ENCODE measurements at regions not wholly inside any gene's neighbourhood (a gene's known extent, or its start where the extent isn't known, plus 50 kb on each side); places are given as distances from the start of the nearest gene placed in this dataset.
A peak's percentile ranks its signal among the peaks of the same experiment; 100 is the strongest.

DNA sequence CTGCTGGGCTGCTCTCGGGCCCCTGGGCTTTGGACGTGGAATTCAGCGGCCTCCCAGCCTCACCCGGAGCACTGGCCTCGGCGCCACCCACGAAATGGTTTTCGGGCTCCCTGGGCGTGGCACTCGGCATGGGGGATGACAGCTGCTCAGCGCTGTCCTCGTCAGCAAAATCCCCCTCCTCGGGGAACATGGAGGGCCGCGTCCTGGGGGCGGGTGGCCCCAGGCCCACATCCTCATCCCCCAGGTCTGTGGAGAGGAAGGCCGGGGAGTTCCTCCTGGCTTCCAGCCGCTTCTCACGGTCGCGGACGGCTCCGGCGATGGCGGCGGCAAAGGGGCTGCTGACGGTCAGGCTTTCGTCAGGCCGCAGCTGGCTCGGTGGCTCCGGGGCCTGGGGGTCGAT, 88.4 kb downstream of the CTTN start:
- no peak for DNase-seq (ENCODE audit: low spot score)
- intact Hi-C loops (cut with DNase I): no loop called here

DNA sequence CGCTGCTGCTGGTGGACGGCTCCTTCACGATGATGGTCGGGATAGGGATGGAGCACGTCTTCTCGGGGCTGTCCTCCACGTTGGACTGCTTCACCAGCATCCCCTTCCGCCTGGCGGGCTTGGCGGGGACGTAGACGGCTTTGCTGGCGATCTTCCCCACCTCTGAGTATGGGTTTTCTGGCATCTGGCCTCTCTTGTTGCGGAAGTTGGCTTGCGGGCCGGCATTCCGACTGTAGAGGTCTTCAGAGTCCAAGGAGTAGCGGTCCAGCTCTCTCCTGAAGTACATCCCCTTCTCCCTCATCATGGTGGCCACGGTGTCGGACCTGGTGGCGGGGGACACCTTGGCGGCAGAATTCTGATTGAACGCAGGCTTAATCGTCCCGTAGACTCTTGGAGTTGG, 88.8 kb downstream of the CTTN start:
- DNase-seq (ENCODE audit: low spot score): no peak

DNA sequence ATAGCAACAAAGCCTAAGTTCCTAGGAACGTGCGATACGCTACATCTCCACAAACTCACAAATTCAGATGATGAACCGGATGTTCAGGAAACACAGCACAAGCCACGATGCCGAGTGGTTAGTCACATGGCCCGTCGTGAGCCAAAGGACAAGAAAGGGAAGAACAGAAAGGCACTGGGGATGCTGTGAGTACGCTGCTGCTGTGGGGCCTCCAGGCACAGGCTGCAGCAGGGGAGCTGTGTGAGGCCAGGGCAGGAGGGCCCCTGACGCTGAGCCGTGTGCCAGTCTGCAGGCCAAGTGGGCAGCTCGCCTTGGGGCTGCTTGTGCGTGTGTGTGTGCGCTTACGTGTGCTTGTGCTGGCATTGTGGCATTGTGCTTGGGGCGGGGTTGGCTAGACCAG, 89.4 kb downstream of the CTTN start:
- no peak for DNase-seq (ENCODE audit: low spot score)
- intact Hi-C loops (cut with DNase I): no loop called here

More for the DNA sequence above, 88.8 kb downstream of the CTTN start:
- intact Hi-C loops (cut with DNase I): no loop called here

DNA sequence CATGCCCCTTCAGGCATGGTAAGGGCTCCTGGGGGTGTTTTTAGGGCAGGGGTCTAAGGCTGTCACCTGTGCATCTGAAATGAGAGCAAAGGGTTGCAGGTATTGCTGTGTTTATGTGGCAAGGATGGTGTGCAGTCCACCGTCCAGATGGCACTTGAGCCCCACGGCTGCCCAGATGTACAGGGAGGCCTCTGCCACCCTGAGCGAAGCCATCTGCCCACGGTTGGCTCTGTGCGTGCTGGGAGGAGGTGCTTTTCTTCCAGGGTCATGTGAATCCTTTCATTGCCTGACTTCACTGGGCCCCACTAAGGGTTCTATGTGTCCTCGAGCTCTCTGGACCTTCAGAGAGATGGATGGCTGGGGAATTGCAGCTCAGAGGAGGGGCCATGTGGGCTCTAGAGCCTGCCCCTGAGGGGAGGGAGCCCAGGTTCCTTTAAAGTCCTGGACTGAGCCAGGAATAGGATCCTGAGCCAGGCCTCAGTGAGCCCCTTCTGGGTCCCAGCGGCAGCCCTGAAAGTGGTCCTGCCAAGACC, 89.9 kb downstream of the CTTN start:
- intact Hi-C loops (cut with DNase I): no loop called here
- no peak for DNase-seq (ENCODE audit: low spot score)

DNA sequence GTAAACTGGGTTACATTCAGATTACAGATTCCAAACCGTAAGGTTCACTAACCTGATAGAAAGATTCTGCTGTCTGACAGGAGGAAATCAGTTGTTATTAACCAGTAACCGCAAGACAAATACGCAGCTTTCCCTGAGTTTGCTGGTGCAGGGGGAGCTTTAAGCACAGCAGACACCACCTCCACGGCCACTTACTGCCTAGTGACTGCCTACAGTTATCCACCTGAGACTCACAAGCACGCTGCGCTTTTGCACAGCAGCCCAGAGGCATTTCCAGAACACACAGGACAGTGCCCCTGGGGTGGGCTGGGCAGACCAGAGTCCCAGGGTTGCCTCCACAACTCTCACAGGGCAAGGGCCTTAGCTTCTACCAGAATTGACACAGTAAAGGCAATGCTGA, 90.9 kb downstream of the CTTN start:
- DNase-seq (ENCODE audit: low spot score): no peak
- intact Hi-C loops (cut with DNase I): no loop called here

DNA sequence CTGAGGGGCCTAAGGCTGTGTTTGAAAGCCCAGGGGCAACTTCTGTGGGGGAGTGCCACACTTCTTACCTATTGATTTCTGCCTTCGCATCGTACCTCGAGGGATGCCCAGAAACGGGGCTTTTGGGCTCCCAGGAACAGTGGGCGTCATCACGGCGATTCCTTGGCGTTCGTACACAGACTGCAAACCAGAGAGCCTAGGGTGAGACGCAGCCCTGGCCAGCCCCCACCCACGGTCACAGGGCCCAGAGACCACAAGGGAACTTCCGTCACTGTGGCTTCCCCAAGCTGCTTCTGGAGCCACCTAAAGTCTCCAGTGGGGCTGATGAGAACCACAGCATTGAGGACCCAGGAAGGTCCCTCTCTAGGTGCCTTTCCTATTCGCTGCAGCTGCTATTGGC, 91.9 kb downstream of the CTTN start:
- DNase-seq (ENCODE audit: low spot score): no peak
- intact Hi-C loops (cut with DNase I): no loop called here

DNA sequence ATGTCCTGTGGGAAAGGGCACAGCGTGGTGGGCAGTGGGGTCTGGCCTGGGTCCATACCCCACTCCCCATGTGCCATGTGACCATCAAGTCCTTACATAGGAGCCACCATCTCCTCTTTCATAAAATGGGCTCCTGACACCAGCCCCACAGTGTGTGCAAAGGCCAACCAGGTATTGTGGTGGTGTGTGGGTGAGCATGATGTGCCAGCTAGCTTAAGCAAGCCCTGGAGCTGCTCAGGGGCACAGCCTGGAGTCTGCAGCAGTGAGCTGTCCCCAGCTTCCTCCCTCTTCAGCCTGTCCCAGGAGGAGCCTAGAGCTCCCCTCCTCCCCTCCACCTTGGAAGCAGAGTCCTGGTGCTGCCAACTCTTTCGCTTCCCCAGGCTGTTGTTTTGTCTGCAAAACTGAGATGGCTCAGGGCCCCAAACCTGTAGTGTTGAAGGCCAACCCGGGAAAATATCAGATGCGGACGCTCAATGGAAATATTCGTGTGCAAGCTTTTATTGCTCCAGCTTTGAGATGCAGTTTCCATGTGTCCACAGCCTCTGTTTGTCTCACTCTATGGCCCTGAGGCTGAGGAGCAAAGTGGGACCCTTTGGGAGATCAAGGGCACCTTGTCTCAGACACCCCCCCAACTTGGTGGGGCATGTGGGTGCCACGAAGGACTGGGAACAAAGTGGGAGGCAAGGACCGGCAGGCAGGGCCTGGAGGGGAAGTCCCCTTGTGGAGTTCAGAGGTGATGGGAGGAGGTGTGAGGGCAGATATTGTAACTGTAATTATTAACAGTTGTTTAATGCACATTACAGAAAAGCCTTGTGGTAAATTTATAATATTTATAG, 92.6 kb downstream of the CTTN start:
- intact Hi-C loops (cut with DNase I): no loop called here

DNA sequence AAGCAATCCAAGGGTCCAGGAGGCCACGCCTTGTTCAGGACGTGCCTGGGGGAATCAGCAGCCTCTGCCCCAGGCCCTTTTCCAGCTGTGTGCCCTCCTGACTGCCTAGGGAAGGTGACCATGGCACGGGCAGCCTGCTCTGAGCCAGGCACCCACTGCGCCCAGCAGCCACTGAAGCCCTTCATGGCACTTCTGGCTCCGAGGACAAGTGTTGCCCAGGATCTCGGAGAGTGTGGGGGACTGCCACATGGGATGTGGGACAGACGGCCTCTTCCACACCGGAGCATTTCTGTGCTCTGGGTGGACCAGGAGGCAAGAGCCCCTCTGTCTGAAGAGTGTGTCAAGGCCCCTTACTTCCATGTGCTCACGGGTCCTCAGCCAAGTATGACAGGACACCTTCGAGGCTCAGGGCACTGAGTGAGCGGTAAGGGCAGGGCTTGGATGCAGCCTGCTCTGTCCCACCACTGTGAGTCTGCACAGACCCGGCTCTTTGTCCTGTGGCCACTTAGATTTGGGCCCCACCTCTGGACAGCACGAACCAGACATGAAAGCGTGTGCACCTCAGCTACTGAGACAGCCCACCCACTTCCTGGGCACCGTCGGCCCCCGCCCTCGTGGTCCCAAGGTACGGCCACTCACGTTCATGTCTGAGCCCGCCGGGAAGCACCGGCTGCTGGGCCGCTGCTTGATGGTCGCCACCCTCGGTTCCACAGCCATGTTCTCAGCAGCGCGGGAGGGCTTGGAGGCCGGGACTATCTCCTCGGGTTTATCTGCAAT, 93.6 kb downstream of the CTTN start:
- intact Hi-C loops (cut with DNase I): no loop called here
- peak; percentile 70 for DNase-seq (ENCODE audit: low spot score)

More for the DNA sequence above, 92.6 kb downstream of the CTTN start:
- DNase-seq (ENCODE audit: low spot score): peak; percentile 63

DNA sequence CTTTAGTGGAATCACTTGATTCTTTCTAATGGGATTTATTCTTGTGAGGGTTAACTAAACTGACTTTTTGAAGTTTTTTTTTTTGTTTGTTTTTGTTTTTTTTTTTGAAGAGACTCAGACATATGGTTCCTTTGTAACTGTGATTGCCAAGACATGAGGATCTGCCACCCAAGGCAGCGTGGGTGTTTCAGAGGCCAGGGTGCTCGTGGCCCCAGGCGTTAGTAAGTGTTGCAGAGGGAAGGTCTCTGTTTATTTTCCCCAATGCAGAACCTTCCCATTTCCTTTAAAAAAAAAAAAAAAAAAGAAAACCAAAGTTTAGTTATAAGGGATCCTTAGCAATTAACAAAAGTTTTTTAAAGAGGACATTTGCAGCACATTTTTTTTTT, 94.8 kb downstream of the CTTN start:
- no peak for DNase-seq (ENCODE audit: low spot score)
- intact Hi-C loops (cut with DNase I): no loop called here

DNA sequence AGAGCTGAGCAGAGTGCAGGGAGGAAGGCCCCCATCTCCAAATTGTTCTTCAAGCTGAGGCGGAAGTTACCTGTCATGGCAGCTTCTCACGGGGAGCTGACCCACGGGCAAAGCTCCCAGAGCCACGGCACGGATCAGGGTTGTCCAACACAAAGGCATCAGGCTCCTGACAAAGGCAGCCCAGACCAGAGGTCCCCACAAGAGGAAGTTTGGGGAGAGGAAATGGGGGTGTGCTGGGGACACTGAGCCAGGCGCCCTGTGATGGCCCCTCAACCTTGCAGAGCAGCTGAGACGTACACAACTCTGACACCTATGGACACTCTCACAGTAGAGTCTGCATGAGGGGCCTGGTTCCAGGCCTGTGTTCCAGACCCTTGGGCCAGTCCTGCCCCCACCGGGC, 95.6 kb downstream of the CTTN start:
- intact Hi-C loops (cut with DNase I): no loop called here
- DNase-seq (ENCODE audit: low spot score): peak; percentile 35

DNA sequence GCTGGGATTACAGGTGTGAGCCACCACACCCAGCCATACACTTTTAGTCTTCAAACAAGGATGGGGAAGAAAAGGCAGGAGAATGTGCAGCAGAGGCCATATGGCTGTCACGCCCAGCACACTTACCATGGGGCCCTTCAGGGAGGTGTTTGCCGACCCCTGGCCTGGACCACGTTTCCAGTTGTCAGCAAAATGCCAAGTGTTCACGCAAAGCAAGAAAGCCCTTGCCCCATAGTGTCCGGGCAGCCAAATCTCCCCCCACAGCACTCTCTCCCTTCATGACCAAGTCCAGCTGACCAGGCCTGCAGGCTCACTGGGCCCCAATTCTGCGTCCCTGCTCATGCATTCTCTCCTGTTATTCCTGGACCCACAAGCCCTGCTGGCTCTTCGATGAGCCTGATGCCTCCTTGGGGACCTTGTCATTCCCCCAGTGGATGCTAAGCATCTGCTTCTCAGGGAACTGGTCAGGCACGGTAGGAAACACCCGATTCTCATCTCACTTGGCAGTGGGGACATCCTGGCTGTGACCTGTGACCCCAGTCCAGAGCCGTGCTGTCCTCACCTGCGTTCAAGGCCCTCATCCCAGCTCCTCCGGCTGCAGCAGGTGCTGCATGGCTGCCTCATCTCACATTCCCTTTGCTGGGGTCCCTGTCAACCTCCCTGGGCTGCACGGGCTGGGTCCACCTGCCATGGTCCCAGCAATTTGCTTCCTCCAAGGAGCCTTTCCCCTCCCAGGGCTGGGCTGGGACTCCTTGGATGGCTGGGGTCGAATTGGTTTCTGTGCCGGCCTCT, 96.4 kb downstream of the CTTN start:
- intact Hi-C loops (cut with DNase I): no loop called here
- peak; percentile 60 for DNase-seq (ENCODE audit: low spot score)

DNA sequence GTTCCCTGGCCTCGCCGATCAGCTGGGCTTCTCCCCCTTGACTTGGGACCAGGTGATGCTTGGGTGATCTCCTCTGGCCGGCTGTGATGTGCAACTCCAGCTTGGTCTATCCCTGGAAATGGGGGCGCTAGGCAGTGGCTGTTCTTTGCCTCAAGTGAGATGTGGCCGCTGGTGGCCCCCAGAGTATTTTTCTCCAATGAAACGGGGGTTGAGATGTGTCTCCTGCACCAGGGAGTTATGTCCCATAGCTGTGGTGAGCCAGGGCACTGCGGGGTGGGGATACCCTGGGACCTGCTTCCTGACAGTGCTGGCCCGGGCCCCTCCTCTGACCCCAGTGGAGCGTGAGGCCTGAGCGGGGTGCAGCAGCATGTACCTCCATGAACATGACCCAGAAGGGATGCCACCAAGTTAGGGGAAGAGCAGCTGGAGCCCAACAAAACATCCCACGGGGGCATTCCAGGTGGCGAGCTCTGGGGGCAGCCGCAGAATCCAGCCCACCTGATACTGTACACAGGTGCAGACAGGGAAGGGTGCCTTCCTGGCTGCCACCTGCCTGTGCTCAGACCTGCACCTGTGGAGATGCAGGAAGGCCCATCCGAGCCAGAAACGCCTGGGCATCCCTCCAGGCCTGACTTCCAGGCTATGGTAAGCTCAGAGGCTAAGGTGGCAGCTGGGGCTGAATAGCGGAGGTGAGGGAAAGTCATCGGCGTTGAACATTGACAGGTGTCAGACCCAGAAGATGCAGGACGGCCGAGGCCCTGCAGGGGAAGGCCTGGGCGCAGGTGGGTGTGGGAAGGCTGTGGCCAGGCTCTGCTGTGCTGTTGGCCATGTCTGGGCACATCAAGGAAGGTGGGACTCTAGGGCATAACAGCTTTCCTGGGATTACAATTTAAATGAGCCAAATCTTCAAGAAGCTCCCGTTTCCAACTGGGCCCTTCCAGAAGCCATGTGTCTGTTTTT, 97.3 kb downstream of the CTTN start:
- no peak for DNase-seq (ENCODE audit: low spot score)
- intact Hi-C loops (cut with DNase I): no loop called here

DNA sequence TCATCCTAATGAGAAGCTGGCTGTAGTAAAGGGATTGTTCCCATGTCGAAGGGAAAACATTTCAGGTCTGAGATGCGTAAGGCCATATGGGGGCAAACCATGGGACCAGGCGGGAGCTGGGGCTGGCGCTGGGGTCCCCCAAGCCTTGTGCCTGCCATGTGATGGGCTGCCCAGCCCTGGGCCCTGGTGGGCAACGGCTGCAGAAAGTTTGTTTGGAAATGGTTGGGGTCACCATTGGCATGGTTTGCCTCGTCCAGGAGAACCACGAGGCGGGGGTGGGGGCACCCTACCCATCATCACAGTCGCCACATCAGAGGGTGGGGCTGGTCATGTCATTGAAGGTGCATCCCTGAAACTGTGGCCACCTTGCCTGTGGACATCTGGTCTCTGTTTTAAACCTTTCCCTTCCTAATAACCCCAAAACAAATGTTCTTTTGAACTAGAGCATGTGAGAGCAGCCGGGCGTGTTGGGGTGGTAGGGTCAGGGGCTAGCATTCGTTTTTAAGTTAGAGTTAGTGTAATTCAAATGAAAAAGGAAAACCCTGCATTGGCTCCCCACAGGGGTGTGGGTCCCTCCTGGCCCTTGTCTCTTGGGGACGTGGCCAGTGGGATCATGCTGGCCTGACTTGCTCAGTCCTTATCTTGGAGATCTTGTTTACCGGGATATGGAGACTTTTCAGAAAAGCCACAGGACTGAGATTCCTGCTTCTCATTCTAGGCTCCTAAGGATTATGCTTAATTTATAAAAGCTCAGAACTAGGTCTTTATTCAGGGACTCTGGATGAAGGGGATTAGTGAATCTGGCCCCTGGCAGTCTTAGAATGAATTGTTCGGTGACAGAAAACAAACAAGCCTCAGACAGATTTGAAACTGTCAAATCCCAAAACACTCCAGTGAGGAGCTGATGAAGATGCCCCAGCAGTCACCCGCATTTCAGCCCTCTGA, 98.5 kb downstream of the CTTN start:
- intact Hi-C loops (cut with DNase I): no loop called here
- DNase-seq (ENCODE audit: low spot score): no peak

DNA sequence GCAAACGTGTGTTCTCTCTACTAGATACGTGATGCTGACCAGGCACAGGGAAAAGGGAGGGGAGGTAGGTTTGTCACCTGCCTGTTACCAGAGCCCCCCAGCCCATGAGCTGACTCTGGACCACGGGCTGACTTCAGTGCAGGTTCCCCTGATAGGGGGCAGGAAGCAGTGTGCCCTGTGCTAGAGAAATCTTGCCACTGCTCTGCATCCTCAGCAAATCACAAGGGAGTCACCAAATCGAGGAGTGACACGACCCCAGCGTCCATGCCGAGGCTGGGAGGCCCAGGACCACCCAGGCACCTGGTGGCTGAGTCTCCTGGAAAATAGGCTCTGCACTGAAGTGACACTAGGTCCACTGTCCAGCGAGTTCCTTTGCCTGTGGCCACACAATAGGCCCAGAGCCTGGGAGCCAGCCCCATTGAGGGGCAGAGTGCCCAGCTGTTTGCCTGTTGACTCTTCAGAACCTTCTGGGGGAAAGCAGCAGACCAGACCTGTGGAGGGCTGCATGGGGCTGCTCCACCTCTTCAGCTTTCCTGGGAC, 99.3 kb downstream of the CTTN start:
- intact Hi-C loops (cut with DNase I): no loop called here
- DNase-seq (ENCODE audit: low spot score): no peak

DNA sequence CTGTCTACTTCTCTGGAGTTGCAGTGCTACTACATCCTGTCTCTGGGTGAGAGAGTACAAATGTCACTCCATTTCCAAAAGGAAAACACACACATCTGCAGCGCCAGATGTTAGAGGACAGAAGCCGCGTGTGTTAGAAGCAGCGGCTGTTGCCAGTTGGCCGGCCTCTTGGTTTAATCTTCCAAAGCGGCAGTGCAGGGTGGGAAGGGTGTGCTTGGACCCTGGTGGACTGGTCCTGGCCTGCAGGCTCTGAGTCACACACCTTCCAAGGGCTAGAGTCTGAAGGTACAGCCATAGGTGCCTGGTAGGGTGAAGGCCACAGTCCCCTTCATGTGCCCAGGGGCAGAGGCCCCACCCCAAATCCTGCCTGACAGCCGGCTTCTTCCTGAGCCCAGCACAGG, 99.8 kb downstream of the CTTN start:
- intact Hi-C loops (cut with DNase I): no loop called here
- DNase-seq (ENCODE audit: low spot score): no peak

DNA sequence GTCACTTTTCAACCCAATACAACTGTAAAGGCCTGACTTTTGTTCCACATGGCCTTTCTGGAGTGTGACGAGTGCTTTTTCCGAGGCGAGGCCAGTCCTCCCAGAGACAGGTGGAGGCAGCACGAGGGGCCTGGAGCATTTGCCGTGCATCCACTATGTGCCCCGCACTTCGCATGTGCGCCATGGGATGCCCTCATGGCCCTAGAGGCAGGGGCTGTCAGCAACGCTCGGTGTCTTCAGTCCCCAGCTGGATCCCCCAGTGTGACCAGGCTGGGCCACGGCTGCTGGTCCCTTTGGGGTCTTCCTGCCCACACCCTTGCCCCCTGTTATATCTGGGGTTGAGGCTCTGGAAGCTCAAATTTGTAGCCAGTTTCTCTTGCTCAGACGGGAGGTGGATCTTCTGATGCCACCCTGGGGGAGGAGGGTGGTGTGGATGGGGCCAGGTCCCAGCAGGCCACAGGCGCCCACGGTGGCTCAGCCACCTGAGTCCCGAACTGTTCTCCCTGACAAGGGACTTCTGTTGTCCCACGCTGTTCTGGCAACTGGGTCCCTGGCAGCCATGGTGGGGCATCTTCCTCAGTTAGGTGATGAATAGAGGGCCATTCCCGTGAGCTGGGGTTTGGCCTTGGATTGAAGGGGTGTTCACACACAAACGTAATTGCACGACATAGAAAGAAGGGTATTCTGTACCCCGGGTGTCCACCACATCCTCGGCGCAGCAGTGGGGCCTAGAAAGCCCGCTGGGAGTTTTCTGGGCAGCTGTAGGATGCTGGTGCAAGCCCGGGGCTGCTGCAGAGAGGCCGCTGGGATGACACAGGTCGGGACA, 100.9 kb downstream of the CTTN start:
- intact Hi-C loops (cut with DNase I): no loop called here

More for the DNA sequence above, 100.9 kb downstream of the CTTN start:
- no peak for DNase-seq (ENCODE audit: low spot score)
